ENCODE measurements at regions not wholly inside any gene's neighbourhood (a gene's known extent, or its start where the extent isn't known, plus 50 kb on each side); places are given as distances from the start of the nearest gene placed in this dataset.

- Histone ChIP-seq H3T11ph (ENCODE audit: low read length) (no peak overlapping the region), H2BK5ac (ENCODE audit: insufficient read length, low read length) (no peak overlapping the region), H2BK15ac (ENCODE audit: low read depth, low read length) (no peak overlapping the region), H3K4ac (ENCODE audit: low read depth, low read length) (no peak overlapping the region), H3K4me2 (ENCODE audit: insufficient read depth, insufficient read length, low read length) (no peak overlapping the region), H3K18ac (ENCODE audit: insufficient read length, low read depth, low read length) (no peak overlapping the region), H3K9ac (ENCODE audit: extremely low read depth, insufficient read length, low read length) (no peak overlapping the region), H2AFZ (ENCODE audit: low read length) (no peak overlapping the region), H3K79me2 (ENCODE audit: insufficient read depth, low read length) (no peaks in the 10 kb centered on the region), H3K14ac (ENCODE audit: insufficient read depth, low read length) (no peak overlapping the region), H4K91ac (ENCODE audit: insufficient read length, low read depth, low read length) (no peak overlapping the region), H3K9me3 (ENCODE audit: control insufficient read depth, low read depth, low read length) (no peaks in the 10 kb centered on the region), H4K8ac (replicated peaks; ENCODE audit: insufficient read length, low read depth, low read length) (no peak overlapping the region), H3K27ac (ENCODE audit: insufficient read length, low read depth, low read length) (no peak overlapping the region), H3K4me1 (ENCODE audit: insufficient read depth, low read length) (no peaks in the 10 kb centered on the region), H2BK20ac (ENCODE audit: low read depth, low read length, poor library complexity, severe bottlenecking) (no peak overlapping the region), H3K23ac (ENCODE audit: insufficient read length, low read depth, low read length) (no peak overlapping the region), H4K5ac (ENCODE audit: insufficient read length, low read depth, low read length) (no peak overlapping the region), H3K79me1 (ENCODE audit: insufficient read depth, low read depth, low read length, poor library complexity, severe bottlenecking) (no peaks in the 10 kb centered on the region), H2BK12ac (ENCODE audit: insufficient read length, low read depth, low read length) (no peak overlapping the region), H3K56ac (ENCODE audit: insufficient read length, low read depth, low read length) (no peak overlapping the region), H2AK5ac (ENCODE audit: insufficient read length, low read length) (no peak overlapping the region), H2BK120ac (ENCODE audit: low read depth, low read length, poor library complexity, severe bottlenecking) (no peak overlapping the region), H4K20me1 (ENCODE audit: control insufficient read depth, insufficient read depth, insufficient read length) (no peaks in the 10 kb centered on the region), H3K27me3 (ENCODE audit: insufficient read depth, low read length) (no peaks in the 10 kb centered on the region), H3K23me2 (ENCODE audit: insufficient read length, low read depth, low read length, poor library complexity, severe bottlenecking) (no peaks in the 10 kb centered on the region)
- no CpG with 5 or more reads among the region's 3 CpGs for WGBS (ENCODE audit: extremely low coverage, insufficient read length, low lambda C conversion rate)
- Mint-ChIP-seq H3K27me3 (ENCODE audit: low read depth) (no peaks in the 10 kb centered on the region), H3K9me3 (no peaks in the 10 kb centered on the region), H3K4me3 (no peak overlapping the region), H3K27ac (no peak overlapping the region), H3K36me3 (ENCODE audit: insufficient read depth in 1 of 3, low read depth in 3 of 3) (no peaks in the 10 kb centered on the region), H3K4me1 (no peaks in the 10 kb centered on the region)
- no peak for DNase-seq
- no peak for TF ChIP-seq CTCF (conservative IDR thresholded peaks at IDR 0.05)
Observed at GRCh38 chr1:197986817-197987216, 69.6 kb downstream of the LHX9 start.
